GM12878 (cell line): ENCODE measurements at regions not wholly inside any gene's neighbourhood (a gene's known extent, or its start where the extent isn't known, plus 50 kb on each side); places are given as distances from the start of the nearest gene placed in this dataset.

Source experiments
- CREM ChIP-seq: IDR thresholded peaks from 2 replicates; pipeline ENCODE4 v1.6.1; 2014; ENCODE audit warnings: antibody characterized with exemption, low read depth
- FOS ChIP-seq: IDR thresholded peaks from 3 replicates; pipeline ENCODE4 v1.6.1; 2011; ENCODE audit warnings: borderline replicate concordance; ENCODE audit not compliant: insufficient read length; ENCODE audit errors: extremely low read depth
- IRF3 ChIP-seq: fragments of 450-650 bp; IDR thresholded peaks from 2 replicates; pipeline ENCODE4 v1.6.1; 2014; ENCODE audit warnings: mild to moderate bottlenecking
- MAX ChIP-seq: IDR thresholded peaks from 2 replicates; pipeline ENCODE4 v1.6.1; 2012; ENCODE audit warnings: low read depth, low read length, improper control_type of control experiment

GRCh38 chr16:72309001-72309400 is 137.0 kb upstream of the PMFBP1 start:
- no peak for TF ChIP-seq FOS
- no peak for TF ChIP-seq MAX
- TF ChIP-seq IRF3: no peak
- TF ChIP-seq CREM: no peak
